ENCODE measurements at regions not wholly inside any gene's neighbourhood (a gene's known extent, or its start where the extent isn't known, plus 50 kb on each side); places are given as distances from the start of the nearest gene placed in this dataset.

DNA sequence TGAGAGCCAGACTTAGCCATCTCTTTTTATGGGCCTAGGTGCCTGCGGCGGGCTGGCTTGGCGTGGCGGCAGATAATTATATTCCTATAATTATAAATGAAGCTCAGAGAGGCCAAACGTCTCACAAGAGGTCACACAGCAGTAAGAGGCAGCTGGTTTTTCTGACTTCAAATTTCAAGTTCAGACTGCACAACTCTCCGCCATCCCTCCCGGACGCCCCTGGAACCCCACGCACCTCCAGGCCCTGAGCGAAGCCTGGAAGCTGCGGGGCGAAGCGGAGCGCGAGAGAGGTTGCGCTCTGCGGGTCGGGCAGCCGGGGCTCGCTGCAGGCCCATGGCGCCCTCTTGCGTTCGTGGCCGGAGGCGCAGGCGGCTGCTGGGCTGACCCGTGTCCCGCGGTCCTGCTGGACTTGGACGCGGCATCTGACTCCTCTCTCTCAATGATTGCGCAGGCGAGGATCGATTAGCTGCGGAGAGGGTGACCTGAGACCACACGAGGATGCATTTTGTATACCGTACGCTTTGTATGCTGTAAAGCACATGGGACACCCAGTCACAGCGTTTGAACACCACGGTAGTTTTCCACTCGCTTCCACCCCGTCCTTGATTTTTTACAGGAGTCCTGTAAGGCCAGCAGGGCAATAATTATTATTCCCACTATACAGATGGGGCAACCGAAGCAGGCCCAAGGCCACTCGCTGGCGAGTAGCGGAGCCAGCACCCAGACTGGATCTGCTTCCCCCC, 272.7 kb downstream of the FOXD2 start:
- TF ChIP-seq, protein P1, sequence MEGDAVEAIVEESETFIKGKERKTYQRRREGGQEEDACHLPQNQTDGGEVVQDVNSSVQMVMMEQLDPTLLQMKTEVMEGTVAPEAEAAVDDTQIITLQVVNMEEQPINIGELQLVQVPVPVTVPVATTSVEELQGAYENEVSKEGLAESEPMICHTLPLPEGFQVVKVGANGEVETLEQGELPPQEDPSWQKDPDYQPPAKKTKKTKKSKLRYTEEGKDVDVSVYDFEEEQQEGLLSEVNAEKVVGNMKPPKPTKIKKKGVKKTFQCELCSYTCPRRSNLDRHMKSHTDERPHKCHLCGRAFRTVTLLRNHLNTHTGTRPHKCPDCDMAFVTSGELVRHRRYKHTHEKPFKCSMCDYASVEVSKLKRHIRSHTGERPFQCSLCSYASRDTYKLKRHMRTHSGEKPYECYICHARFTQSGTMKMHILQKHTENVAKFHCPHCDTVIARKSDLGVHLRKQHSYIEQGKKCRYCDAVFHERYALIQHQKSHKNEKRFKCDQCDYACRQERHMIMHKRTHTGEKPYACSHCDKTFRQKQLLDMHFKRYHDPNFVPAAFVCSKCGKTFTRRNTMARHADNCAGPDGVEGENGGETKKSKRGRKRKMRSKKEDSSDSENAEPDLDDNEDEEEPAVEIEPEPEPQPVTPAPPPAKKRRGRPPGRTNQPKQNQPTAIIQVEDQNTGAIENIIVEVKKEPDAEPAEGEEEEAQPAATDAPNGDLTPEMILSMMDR (IDR thresholded peaks at IDR 0.05), result peak; percentile 65 to 96 (median 92)
- TF ChIP-seq POLR2A (IDR thresholded peaks at IDR 0.05), result no peak

Measured in Peyer's patch (tissue), 4 donors.